ENCODE measurements at regions not wholly inside any gene's neighbourhood (a gene's known extent, or its start where the extent isn't known, plus 50 kb on each side); places are given as distances from the start of the nearest gene placed in this dataset.

DNA sequence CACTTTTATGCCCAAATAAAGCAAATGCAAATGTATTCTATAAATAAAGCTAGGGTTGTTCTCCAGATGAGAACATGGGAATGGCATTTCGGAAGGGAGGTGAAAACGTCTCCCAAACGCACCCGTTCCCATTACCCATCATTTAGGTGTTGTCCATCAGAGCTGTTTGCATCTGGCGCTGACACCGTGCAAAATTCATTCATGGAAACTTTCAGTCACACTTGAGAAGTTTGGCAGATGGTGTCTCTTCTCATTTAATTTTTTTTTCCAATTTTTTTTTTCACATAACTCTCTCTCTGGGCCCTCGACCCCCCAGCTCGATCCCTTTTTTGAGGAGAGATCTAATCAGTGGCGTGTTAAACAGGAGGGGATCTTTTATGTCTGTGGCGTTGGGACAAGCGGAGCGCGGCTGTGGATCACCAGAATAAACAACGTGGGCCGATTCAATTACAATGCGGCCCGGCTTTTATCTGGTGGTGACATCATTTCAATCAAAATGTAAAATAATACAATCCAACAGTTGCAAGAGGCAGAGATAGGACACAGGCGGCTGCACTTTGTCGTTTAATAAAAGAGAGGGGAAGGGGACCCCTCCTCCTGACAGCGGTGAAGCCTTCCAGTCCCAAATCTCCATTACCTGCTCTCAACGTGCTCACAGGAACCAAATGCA, 246.1 kb upstream of the IRX4 start:
- DNase-seq (ENCODE audit: low spot score), result no peak
- TF ChIP-seq, protein P1, sequence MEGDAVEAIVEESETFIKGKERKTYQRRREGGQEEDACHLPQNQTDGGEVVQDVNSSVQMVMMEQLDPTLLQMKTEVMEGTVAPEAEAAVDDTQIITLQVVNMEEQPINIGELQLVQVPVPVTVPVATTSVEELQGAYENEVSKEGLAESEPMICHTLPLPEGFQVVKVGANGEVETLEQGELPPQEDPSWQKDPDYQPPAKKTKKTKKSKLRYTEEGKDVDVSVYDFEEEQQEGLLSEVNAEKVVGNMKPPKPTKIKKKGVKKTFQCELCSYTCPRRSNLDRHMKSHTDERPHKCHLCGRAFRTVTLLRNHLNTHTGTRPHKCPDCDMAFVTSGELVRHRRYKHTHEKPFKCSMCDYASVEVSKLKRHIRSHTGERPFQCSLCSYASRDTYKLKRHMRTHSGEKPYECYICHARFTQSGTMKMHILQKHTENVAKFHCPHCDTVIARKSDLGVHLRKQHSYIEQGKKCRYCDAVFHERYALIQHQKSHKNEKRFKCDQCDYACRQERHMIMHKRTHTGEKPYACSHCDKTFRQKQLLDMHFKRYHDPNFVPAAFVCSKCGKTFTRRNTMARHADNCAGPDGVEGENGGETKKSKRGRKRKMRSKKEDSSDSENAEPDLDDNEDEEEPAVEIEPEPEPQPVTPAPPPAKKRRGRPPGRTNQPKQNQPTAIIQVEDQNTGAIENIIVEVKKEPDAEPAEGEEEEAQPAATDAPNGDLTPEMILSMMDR (IDR thresholded peaks at IDR 0.05; ENCODE audit: extremely low read depth, missing control alignments), result no peak

DNA sequence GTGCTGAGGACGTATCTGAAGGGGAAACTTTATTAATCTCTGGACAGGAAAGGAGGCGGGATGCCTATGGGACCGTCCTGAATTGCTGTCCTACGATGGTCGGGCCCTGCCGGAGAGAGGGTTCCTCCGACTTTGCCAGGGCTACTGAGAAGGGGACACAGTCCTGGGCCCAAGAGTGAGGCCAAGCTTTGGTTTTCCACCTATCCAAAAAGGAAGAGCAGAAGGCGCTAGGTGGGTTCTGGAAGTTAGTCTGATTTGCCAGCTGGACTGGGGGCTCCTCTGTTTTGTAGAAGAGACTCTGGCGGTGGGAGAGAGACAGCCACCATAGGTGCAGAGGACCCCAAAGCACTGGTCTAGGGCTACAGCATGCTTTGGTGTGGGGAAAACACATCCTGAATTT, 243.8 kb upstream of the IRX4 start:
- DNase-seq (ENCODE audit: low spot score), result no peak
- TF ChIP-seq, protein P1 (IDR thresholded peaks at IDR 0.05; ENCODE audit: extremely low read depth, missing control alignments), result no peak

DNA sequence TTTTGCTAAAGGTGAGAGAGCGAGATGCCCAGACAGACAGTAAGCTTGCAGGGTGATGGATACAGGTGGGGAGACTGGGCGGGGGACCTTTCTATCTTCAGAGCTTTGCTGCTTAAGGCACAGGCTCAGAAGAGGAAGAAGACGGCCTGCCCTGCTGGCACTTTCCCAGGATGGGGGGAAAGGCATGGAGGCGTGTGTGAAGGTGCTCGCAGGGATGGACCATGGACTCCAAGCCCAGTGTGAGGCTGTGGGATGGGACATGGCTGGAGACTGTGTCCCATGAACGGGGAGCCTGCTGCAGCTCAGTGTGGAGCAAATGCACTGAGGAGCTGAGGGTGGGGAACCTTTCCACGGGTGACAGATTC, 243.2 kb upstream of the IRX4 start:
- TF ChIP-seq, protein P1 (IDR thresholded peaks at IDR 0.05; ENCODE audit: extremely low read depth, missing control alignments), result no peak

DNA sequence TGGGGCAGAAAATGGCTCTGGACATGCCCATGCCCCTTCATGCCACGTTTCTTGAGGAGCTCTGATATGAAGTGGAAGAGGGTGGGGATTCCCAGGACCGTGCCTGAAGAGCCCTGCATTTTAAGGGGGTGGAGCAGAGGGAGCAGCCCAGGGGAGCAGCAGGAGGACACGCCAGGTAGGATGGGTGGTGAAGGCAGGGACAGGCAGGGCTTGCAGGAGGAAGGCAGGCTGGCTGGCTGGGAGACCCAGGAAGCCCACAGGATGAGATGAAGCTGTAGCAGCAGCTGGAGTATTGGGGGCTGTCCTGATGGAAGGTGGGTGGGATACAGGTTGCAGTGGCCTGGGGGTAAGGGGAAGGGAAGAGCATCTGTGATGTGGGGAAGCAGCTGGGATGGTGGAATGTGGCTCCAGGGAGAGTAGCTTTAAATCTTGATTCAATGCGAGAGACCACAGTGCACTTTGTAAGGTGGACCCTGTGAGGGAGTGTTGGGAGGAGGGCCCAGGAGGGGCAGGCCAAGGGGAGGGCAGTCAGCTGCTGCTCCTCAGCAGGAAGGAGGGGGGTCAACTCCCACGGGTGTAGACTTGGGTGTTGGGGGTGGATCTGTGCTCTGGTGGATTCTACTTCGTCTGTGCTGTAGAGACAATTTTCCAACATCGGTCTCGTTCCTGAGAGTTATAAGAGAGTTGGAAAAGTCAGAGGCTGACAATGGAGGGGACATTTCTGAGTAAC, 242.6 kb upstream of the IRX4 start:
- TF ChIP-seq, protein P1 (IDR thresholded peaks at IDR 0.05; ENCODE audit: extremely low read depth, missing control alignments), result no peak
- no peak for DNase-seq (ENCODE audit: low spot score)

More for the DNA sequence above, 243.2 kb upstream of the IRX4 start:
- DNase-seq (ENCODE audit: low spot score), result no peak

DNA sequence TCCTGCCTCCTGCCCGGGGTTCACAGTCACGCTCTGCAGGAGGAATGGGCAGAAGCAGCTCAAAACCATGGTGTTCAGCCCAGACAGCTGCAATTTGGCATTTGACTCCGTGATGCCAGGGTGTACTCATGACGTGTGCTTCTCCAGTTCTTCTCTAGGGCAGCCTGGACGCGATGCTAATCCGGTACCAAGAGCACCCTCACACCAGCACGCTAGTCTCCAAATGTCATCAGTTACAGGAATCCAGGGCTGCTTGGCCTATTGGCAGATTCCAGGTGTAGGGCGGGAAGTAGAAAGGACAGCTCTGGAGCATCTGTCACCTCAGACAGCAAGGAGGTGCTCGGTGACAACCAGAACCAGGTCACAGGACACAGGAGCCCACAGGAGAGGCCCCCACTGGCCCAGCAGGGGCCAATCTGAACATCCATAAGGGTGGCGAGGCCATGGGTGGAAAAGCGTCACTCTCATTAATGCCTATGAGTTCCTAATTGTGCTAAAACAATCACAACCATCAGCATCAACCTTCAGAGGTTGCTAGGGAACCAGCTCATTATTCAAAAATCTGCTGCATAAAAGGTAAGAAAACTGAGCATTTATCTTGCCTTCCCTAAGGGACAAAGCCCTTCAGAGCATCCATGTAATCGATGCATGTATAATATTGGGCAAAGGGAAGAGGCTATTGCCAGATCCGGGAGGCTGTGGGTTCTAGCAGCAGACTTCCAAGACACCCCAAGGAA, 241.9 kb upstream of the IRX4 start:
- TF ChIP-seq, protein P1 (IDR thresholded peaks at IDR 0.05; ENCODE audit: extremely low read depth, missing control alignments), result no peak
- no peak for DNase-seq (ENCODE audit: low spot score)

DNA sequence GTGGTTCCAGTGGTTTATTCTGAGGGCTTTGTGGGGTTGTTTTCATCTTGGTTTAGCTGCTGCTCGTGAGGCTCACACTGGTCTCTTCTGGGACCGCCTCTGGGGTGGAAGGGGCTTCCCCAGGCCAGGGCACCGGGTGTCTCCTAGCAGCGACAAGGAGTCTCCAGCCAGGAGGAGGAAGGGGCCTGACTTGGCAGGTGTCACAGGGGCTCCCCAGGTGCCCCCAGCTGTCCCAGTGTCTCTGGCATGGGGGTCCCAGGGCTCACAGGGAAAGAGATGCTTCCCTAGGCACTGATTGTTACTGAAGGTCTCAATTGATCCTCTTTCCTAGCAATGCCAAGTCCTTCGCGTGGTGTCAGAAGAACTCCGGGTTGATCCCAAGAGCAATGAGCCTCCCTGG, 241.1 kb upstream of the IRX4 start:
- DNase-seq (ENCODE audit: low spot score), result no peak
- TF ChIP-seq, protein P1 (IDR thresholded peaks at IDR 0.05; ENCODE audit: extremely low read depth, missing control alignments), result no peak

DNA sequence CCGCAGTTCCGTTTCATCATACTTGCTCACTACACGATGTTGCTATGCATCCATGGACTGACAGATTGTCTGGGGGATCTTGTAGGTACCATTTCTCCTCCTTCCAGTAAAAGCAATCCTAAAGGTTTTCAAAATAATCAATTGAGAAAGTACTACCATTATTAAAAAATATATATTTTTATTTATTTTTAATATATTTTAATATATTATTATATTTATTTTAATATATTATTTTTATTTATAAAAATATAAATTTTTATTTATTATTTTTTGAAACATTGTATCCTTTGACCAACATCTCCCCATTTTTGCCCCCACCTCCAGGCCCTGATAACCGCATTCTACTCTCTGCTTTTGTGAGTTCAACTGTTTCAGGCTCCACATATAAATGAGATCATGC, 237.6 kb upstream of the IRX4 start:
- no peak for DNase-seq (ENCODE audit: low spot score)
- TF ChIP-seq, protein P1 (IDR thresholded peaks at IDR 0.05; ENCODE audit: extremely low read depth, missing control alignments), result no peak

Data from GM20000 (cell line).